Astrocyte of the cerebellum (primary cell): ENCODE measurements at regions not wholly inside any gene's neighbourhood (a gene's known extent, or its start where the extent isn't known, plus 50 kb on each side); places are given as distances from the start of the nearest gene placed in this dataset.

Experiments used
- DNase-seq: peaks from one replicate; pipeline ENCODE4 v3.0.0-alpha.2; 2011; ENCODE audit warnings: low read depth
- H3K4me3 ChIP-seq: 2 replicates; pipeline ENCODE4 v1.5.1; 2011; ENCODE audit warnings: mild to moderate bottlenecking, low read depth, low read length, moderate library complexity
- CTCF ChIP-seq: IDR thresholded peaks from 2 replicates; pipeline ENCODE4 v1.5.1; 2012; ENCODE audit warnings: low read length, low read depth, moderate library complexity, mild to moderate bottlenecking; ENCODE audit errors: missing control alignments
- in situ Hi-C: cut with HindIII; loops from 2 replicates; pipeline ENCODE4 v1.10.0; 2017; ENCODE audit warnings: low sequenced_read_pairs

GRCh38 chr19:28887920-28888618 is 324.9 kb downstream of the UQCRFS1 start:
- in situ Hi-C loops, result no loop called here
- DNase-seq, result no peak
- TF ChIP-seq CTCF, result no peak
- no peak overlapping the region for H3K4me3 ChIP-seq

GRCh38 chr19:28886708-28887107 is 326.2 kb downstream of the UQCRFS1 start:
- TF ChIP-seq CTCF, result no peak
- H3K4me3 ChIP-seq, result no peak overlapping the region
- no peak for DNase-seq
- in situ Hi-C loops, result no loop called here

GRCh38 chr19:28885965-28886364 is 327.0 kb downstream of the UQCRFS1 start:
- DNase-seq, result no peak
- in situ Hi-C loops, result no loop called here

GRCh38 chr19:28884786-28885476 is 328.0 kb downstream of the UQCRFS1 start:
- in situ Hi-C loops, result no loop called here
- no peak overlapping the region for H3K4me3 ChIP-seq
- TF ChIP-seq CTCF, result no peak
- no peak for DNase-seq

More at GRCh38 chr19:28885965-28886364, 327.0 kb downstream of the UQCRFS1 start:
- no peak for TF ChIP-seq CTCF
- no peak overlapping the region for H3K4me3 ChIP-seq

GRCh38 chr19:28883241-28883693 is 329.7 kb downstream of the UQCRFS1 start:
- no peak for TF ChIP-seq CTCF
- DNase-seq, result peak; percentile 13
- in situ Hi-C loops, result no loop called here
- no peak overlapping the region for H3K4me3 ChIP-seq

- DNase-seq, result no peak
- no peak for TF ChIP-seq CTCF
- H3K4me3 ChIP-seq, result no peak overlapping the region
- in situ Hi-C loops, result no loop called here
Measured at GRCh38 chr19:28882818-28883217, 330.1 kb downstream of the UQCRFS1 start.
